K562 (cell line): ENCODE measurements at regions not wholly inside any gene's neighbourhood (a gene's known extent, or its start where the extent isn't known, plus 50 kb on each side); places are given as distances from the start of the nearest gene placed in this dataset.

ENCODE experiments used
- ATAC-seq: fragments of 200-7000 bp; cut with Tn5 transposase; 3 replicates; pipeline ENCODE4 v1.9.1; 2020; ENCODE audit warnings: moderate library complexity
- BruUV-seq: library from RNA; stranded (reverse); fragments of 400-500 nt; replicated peaks from 2 replicates; lab custom pipeline; 2021; lab: Mats Ljungman, UMichigan
- CTCF ChIA-PET: fragments of 300-600 bp; formaldehyde crosslinking; extraction: SDS; loops from one replicate; lab custom pipeline; 2021; ENCODE audit warnings: low intra/inter-chr PET ratio; lab: Yijun Ruan, JAX
- POLR2A ChIA-PET: fragments of 300-600, 350-650 bp; sonication (Branson Sonifier 250); formaldehyde crosslinking; extraction: SDS; loops from one replicate; lab custom pipeline; 2021; ENCODE audit warnings: antibody characterized with exemption, inconsistent platforms; lab: Yijun Ruan, JAX
- DNase-seq, 4 experiments: peaks; one replicate each; pipeline versions ENCODE4 v3.0.0 to v3.0.0-alpha.2; 2011 to 2018; ENCODE audit warnings: low spot score in 3 of 4, mixed read lengths in 3 of 4; ENCODE audit errors: extremely low read depth in 1 of 4
- FAIRE-seq: peaks from 2 replicates; lab custom pipeline; 2011; peaks lifted over from hg19 to GRCh38; lab: Jason Lieb, UNC
- H2AFZ ChIP-seq: 2 replicates; pipeline ENCODE4 v1.6.0; 2011; ENCODE audit warnings: low read depth, low read length, control low read depth, inconsistent platforms
- H3K27ac ChIP-seq: fragments of 200-600 bp; 3 replicates; pipeline ENCODE4 v1.8.0; 2011; ENCODE audit warnings: low read depth, mild to moderate bottlenecking, control low read depth, inconsistent platforms, low read length, moderate library complexity, mixed read lengths; ENCODE audit errors: extremely low read depth
- H3K27me3 ChIP-seq, 2 experiments: fragments of 300-600 bp in 1 of 2; 2 replicates in 1 of 2; 3 replicates in 1 of 2; pipeline versions ENCODE4 v1.6.0 to v1.8.0; 2011; ENCODE audit warnings: inconsistent platforms in 2 of 2, low read length in 2 of 2, mild to moderate bottlenecking in 1 of 2, mixed read lengths in 1 of 2, moderate library complexity in 1 of 2; ENCODE audit not compliant: control insufficient read depth in 2 of 2, insufficient read depth in 2 of 2
- H3K36me3 ChIP-seq: fragments of 300-600 bp; 3 replicates; pipeline ENCODE4 v1.8.0; 2011; ENCODE audit warnings: mild to moderate bottlenecking, low read length, inconsistent platforms; ENCODE audit not compliant: control insufficient read depth, insufficient read depth
- H3K4me1 ChIP-seq, 2 experiments: fragments of 200-600 bp in 1 of 2; replicated peaks in 1 of 2; 2 replicates in 1 of 2; 3 replicates in 1 of 2; pipeline versions ENCODE4 v1.5.1 to v1.8.0; 2011; ENCODE audit warnings: inconsistent platforms in 2 of 2, low read length in 2 of 2, mild to moderate bottlenecking in 1 of 2, mixed read lengths in 1 of 2, moderate library complexity in 1 of 2; ENCODE audit not compliant: control insufficient read depth in 2 of 2, insufficient read depth in 2 of 2
- H3K4me2 ChIP-seq: 2 replicates; pipeline ENCODE4 v1.6.1; 2011; ENCODE audit warnings: low read length, control low read depth, inconsistent platforms, mixed read lengths; ENCODE audit not compliant: insufficient read depth
- H3K4me3 ChIP-seq: fragments of 200-600 bp; sonication (generic), shearing (Covaris generic); 2 replicates; pipeline ENCODE4 v1.5.1; 2016; ENCODE audit warnings: control low read depth, inconsistent platforms
- H3K79me2 ChIP-seq: fragments of 200-600 bp; 3 replicates; pipeline ENCODE4 v1.8.0; 2011; ENCODE audit warnings: low read length, inconsistent platforms; ENCODE audit not compliant: control insufficient read depth, insufficient read depth
- H3K9ac ChIP-seq, 2 experiments: 2 replicates each; pipeline versions ENCODE4 v1.6.0 to v1.6.1; 2011; ENCODE audit warnings: low read depth in 2 of 2, low read length in 2 of 2, control low read depth in 1 of 2, inconsistent platforms in 1 of 2, mild to moderate bottlenecking in 1 of 2, mixed read lengths in 1 of 2; ENCODE audit not compliant: insufficient read depth in 1 of 2
- H3K9me1 ChIP-seq: one replicate; pipeline ENCODE4 v1.6.0; 2011; ENCODE audit warnings: inconsistent platforms, mild to moderate bottlenecking, low read length, moderate library complexity; ENCODE audit not compliant: control insufficient read depth, insufficient read depth
- H3K9me3 ChIP-seq: replicated peaks from 2 replicates; pipeline ENCODE4 v1.5.1; 2011; ENCODE audit warnings: low read depth, low read length, inconsistent platforms; ENCODE audit not compliant: control insufficient read depth, insufficient read depth
- H4K20me1 ChIP-seq: replicated peaks from 2 replicates; pipeline ENCODE4 v1.6.1; 2011; ENCODE audit warnings: low read length, inconsistent platforms, mixed read lengths; ENCODE audit not compliant: control insufficient read depth, insufficient read depth
- CCAR2 ChIP-seq: fragments of 200-400 bp; formaldehyde crosslinking; IDR thresholded peaks from 2 replicates; pipeline ENCODE4 v1.6.1; 2017; ENCODE audit warnings: mild to moderate bottlenecking, low read depth, low read length
- DACH1 ChIP-seq: fragments of 450-650 bp; IDR thresholded peaks from 2 replicates; pipeline ENCODE4 v1.6.1; 2018; ENCODE audit not compliant: partially characterized antibody
- EP400 ChIP-seq: fragments of 450-650 bp; IDR thresholded peaks from 2 replicates; pipeline ENCODE4 v1.6.1; 2017; ENCODE audit warnings: antibody characterized with exemption, mild to moderate bottlenecking, moderate library complexity
- ESRRB ChIP-seq: fragments of 250-450 bp; sonication (Bioruptor Pico); IDR thresholded peaks from 2 replicates; pipeline ENCODE4 v1.5.0; 2020; ENCODE audit warnings: mild to moderate bottlenecking, moderate library complexity, borderline replicate concordance
- FOXM1 ChIP-seq, 2 experiments: fragments of 450-650 bp in 1 of 2; sonication (generic) in 1 of 2; formaldehyde crosslinking in 1 of 2; IDR thresholded peaks; 2 replicates each; pipeline versions ENCODE4 v1.6.1 to v1.9.0; 2017 to 2022; ENCODE audit warnings: low read depth in 2 of 2, mild to moderate bottlenecking in 2 of 2, missing genetic modification reagents in 1 of 2, moderate library complexity in 1 of 2
- SMARCA4 ChIP-seq: fragments of 450-650 bp; IDR thresholded peaks from 2 replicates; pipeline ENCODE4 v1.6.1; 2016
- ZNF143 ChIP-seq: sonication (generic); formaldehyde crosslinking; IDR thresholded peaks from 2 replicates; pipeline ENCODE4 v1.9.0; 2022; ENCODE audit warnings: mild to moderate bottlenecking, missing genetic modification reagents
- ZNF232 ChIP-seq: sonication (generic); formaldehyde crosslinking; IDR thresholded peaks from 2 replicates; pipeline ENCODE4 v1.8.0; 2022; ENCODE audit warnings: mild to moderate bottlenecking, missing genetic modification reagents
- ZNF431 ChIP-seq: sonication (generic); formaldehyde crosslinking; IDR thresholded peaks from 2 replicates; pipeline ENCODE4 v1.8.0; 2022; ENCODE audit warnings: mild to moderate bottlenecking, missing genetic modification reagents
- in situ Hi-C: fragments of 300-500 bp; cut with MboI; formaldehyde crosslinking; loops from 4 replicates; pipeline ENCODE4 v1.15.0; 2018; ENCODE audit warnings: inconsistent platforms, mixed read lengths
- intact Hi-C: fragments of 100-400 bp; cut with micrococcal nuclease; formaldehyde crosslinking; loops from 2 replicates; pipeline ENCODE4 v1.14.2; 2022
- TF ChIP-seq, protein P1 (sequence below): fragments of 250-450 bp; sonication (Bioruptor Pico); IDR thresholded peaks from 2 replicates; pipeline ENCODE4 v1.8.0; 2021; ENCODE audit warnings: borderline replicate concordance, mild to moderate bottlenecking, moderate library complexity; ENCODE audit not compliant: poor library complexity, severe bottlenecking
- TF ChIP-seq, protein P2 (sequence below): fragments of 250-450 bp; sonication (Bioruptor Pico); IDR thresholded peaks from 2 replicates; pipeline ENCODE4 v1.4.0; 2020
- TF ChIP-seq, protein P3 (sequence below): sonication (generic); IDR thresholded peaks from 2 replicates; pipeline ENCODE4 v1.6.1; 2016
- TF ChIP-seq, protein P4 (sequence below): sonication (generic); formaldehyde crosslinking; IDR thresholded peaks from 2 replicates; pipeline ENCODE4 v1.5.0; 2020; ENCODE audit warnings: missing genetic modification reagents
- TF ChIP-seq, protein P5 (sequence below): sonication (generic); formaldehyde crosslinking; IDR thresholded peaks from 2 replicates; pipeline ENCODE4 v1.8.0; 2022; ENCODE audit warnings: mild to moderate bottlenecking, missing genetic modification reagents, borderline replicate concordance

DNA sequence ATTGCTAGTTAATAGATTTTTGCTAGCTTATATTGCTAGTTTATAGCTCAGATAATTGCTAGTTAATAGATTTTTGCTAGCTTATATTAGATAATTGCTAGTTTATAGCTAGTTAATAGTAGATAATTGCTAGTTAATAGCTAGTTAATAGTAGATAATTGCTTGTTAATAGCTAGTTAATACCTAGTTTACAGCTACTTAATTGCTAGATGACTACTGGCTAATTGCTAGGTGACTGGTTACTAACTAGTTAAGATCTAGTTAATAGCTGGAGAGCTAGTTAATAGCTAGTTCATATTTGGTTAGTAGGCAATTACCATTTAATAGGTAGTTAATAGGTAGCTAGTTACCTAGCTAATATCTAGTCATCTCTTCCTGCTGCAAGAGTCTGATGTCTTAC, 633.8 kb upstream of the CT83 start:
- no TSS peak for BruUV-seq
- no peak for DNase-seq
- POLR2A ChIA-PET = no interaction called here
- Histone ChIP-seq H3K27me3 (no peaks in the 10 kb centered on the region), H3K9me3 (peaks cover 28% of the 10 kb centered on the region), H3K27ac (no peak overlapping the region), H3K79me2 (no peaks in the 10 kb centered on the region), H3K4me1 (no peaks in the 10 kb centered on the region), H2AFZ (no peak overlapping the region), H3K36me3 (no peaks in the 10 kb centered on the region), H3K4me2 (no peak overlapping the region), H3K9ac (no peak overlapping the region), H3K9me1 (no peaks in the 10 kb centered on the region), H3K4me3 (no peak overlapping the region), H4K20me1 (no peaks in the 10 kb centered on the region)
- intact Hi-C loops = no loop called here
- in situ Hi-C loops = no loop called here
- FAIRE-seq = no peak
- no peak for ATAC-seq
- CTCF ChIA-PET = no interaction called here
- TF ChIP-seq, protein P1, sequence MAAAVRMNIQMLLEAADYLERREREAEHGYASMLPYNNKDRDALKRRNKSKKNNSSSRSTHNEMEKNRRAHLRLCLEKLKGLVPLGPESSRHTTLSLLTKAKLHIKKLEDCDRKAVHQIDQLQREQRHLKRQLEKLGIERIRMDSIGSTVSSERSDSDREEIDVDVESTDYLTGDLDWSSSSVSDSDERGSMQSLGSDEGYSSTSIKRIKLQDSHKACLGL (CRISPR knock-in tag) = no peak
- TF ChIP-seq ZNF431 (CRISPR knock-in tag) (0 out of 2 replicates have a peak, but pooled peaks have one; percentile 5), EP400 (no peak), CCAR2 (no peak), ZNF143 (no peak), ZNF232 (peak; percentile 82), FOXM1 (IDR thresholded peaks at IDR 0.05; ENCODE audit: low read depth) (no peak), FOXM1 (CRISPR knock-in tag; IDR thresholded peaks at IDR 0.05; ENCODE audit: low read depth) (no peak), ESRRB (CRISPR knock-in tag) (no peak), DACH1 (peak; percentile 85), SMARCA4 (no peak)
- TF ChIP-seq, protein P2, sequence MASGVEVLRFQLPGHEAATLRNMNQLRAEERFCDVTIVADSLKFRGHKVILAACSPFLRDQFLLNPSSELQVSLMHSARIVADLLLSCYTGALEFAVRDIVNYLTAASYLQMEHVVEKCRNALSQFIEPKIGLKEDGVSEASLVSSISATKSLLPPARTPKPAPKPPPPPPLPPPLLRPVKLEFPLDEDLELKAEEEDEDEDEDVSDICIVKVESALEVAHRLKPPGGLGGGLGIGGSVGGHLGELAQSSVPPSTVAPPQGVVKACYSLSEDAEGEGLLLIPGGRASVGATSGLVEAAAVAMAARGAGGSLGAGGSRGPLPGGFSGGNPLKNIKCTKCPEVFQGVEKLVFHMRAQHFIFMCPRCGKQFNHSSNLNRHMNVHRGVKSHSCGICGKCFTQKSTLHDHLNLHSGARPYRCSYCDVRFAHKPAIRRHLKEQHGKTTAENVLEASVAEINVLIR (CRISPR knock-in tag) = no peak
- TF ChIP-seq, protein P3, sequence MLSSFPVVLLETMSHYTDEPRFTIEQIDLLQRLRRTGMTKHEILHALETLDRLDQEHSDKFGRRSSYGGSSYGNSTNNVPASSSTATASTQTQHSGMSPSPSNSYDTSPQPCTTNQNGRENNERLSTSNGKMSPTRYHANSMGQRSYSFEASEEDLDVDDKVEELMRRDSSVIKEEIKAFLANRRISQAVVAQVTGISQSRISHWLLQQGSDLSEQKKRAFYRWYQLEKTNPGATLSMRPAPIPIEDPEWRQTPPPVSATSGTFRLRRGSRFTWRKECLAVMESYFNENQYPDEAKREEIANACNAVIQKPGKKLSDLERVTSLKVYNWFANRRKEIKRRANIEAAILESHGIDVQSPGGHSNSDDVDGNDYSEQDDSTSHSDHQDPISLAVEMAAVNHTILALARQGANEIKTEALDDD = peak; percentile 92
- TF ChIP-seq, protein P4, sequence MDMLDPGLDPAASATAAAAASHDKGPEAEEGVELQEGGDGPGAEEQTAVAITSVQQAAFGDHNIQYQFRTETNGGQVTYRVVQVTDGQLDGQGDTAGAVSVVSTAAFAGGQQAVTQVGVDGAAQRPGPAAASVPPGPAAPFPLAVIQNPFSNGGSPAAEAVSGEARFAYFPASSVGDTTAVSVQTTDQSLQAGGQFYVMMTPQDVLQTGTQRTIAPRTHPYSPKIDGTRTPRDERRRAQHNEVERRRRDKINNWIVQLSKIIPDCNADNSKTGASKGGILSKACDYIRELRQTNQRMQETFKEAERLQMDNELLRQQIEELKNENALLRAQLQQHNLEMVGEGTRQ = no peak
- TF ChIP-seq, protein P5, sequence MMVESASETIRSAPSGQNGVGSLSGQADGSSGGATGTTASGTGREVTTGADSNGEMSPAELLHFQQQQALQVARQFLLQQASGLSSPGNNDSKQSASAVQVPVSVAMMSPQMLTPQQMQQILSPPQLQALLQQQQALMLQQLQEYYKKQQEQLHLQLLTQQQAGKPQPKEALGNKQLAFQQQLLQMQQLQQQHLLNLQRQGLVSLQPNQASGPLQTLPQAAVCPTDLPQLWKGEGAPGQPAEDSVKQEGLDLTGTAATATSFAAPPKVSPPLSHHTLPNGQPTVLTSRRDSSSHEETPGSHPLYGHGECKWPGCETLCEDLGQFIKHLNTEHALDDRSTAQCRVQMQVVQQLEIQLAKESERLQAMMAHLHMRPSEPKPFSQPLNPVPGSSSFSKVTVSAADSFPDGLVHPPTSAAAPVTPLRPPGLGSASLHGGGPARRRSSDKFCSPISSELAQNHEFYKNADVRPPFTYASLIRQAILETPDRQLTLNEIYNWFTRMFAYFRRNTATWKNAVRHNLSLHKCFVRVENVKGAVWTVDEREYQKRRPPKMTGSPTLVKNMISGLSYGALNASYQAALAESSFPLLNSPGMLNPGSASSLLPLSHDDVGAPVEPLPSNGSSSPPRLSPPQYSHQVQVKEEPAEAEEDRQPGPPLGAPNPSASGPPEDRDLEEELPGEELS (CRISPR knock-in tag) = peak; percentile 90
